ENCODE measurements at regions not wholly inside any gene's neighbourhood (a gene's known extent, or its start where the extent isn't known, plus 50 kb on each side); places are given as distances from the start of the nearest gene placed in this dataset.

DNA sequence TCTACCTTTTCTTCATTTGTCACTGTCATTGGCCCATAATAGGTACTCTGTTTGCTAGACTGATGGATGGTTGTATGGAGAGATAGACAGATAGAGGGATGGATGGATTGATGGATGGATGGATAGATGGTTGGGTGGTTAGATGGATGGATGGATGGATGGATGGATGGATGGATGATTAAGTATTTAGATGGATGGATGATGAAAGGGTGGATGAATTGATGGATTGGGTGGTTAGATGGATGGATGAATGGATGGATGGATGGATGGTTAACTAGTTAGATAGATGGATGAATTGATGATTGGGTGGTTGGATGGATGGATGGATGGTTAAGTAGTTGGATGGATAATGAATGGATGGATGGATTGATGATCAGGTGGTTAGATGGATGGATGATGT, 334.7 kb upstream of the AUTS2 start:
- TF ChIP-seq, protein P1, sequence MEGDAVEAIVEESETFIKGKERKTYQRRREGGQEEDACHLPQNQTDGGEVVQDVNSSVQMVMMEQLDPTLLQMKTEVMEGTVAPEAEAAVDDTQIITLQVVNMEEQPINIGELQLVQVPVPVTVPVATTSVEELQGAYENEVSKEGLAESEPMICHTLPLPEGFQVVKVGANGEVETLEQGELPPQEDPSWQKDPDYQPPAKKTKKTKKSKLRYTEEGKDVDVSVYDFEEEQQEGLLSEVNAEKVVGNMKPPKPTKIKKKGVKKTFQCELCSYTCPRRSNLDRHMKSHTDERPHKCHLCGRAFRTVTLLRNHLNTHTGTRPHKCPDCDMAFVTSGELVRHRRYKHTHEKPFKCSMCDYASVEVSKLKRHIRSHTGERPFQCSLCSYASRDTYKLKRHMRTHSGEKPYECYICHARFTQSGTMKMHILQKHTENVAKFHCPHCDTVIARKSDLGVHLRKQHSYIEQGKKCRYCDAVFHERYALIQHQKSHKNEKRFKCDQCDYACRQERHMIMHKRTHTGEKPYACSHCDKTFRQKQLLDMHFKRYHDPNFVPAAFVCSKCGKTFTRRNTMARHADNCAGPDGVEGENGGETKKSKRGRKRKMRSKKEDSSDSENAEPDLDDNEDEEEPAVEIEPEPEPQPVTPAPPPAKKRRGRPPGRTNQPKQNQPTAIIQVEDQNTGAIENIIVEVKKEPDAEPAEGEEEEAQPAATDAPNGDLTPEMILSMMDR (IDR thresholded peaks at IDR 0.05; ENCODE audit: low read depth, low read length) = no peak
- no peak for DNase-seq (ENCODE audit: extremely low read depth, low read depth)

DNA sequence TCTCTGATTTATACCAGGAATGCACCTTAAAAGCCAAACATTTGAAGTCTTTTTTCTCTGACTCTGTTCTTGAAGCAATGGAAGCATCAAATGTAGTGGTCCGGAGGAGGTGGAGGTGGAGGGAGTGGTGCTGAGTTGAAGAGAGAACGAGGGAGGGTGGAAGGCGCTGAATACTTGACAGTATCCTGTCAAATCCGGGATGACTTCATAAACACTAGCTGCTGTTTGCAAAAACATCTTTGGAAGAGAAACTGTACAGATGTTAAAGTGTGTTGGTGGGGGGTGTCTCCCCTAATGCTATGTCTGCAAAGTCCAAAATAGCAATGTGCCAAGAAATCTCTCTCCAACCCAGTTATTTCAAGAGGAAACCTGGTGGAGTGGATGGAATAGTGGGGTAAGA, 328.5 kb upstream of the AUTS2 start:
- TF ChIP-seq, protein P1 (IDR thresholded peaks at IDR 0.05; ENCODE audit: low read depth, low read length) = no peak
- no peak for DNase-seq (ENCODE audit: extremely low read depth, low read depth)

DNA sequence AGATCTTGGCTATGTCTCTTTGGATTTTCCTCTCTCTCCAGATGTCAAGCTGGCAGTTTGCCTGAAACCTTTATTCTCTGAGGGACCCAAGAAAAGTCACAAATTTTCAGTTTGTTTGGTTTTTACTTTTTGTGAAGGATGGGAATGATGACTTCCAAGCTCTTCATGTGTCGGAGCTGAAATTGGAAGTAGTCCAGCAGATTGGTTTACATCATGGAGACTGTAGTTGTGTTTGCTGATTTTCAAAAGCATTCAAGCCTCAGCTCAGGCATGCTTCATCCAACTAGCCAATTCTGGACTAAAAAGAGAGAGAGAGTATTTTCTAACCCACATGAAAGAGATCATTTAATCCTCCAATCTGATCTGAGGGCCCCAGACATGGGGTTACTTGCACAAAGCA, 326.2 kb upstream of the AUTS2 start:
- TF ChIP-seq, protein P1 (IDR thresholded peaks at IDR 0.05; ENCODE audit: low read depth, low read length) = no peak

DNA sequence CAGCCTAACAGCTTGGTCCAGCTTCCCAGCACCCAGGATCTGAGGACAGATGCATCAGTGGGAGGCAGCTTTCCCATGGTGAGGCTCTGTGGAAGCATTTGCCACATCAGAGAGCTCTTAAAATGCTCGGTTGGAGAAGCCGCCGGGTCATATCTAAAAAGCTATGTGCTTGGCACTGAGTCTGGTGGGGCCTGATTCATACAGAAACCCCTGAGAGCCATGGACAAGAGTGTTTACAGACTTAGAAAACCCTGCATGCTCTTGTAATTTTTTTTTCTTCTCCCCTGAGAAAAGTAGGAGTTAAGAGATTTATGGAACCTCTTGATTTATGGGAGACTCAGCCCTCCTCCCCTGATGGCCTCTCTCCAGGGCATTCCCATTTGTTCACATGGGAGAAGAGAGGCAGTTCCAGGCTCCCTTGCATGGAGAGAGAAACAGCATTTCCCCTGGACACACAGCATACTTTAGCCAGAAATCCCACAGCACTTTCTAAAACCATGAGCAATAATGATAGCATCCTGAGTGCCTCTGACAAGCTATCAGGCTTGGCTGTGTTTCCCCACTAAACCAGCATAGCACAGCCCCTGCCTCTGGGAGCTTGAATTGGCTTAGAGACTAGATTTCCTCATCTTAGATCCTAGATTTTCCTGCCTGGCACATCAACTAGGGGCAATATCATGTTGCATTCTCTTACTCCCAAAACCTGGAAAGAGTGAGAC, 322.1 kb upstream of the AUTS2 start:
- TF ChIP-seq, protein P1 (IDR thresholded peaks at IDR 0.05; ENCODE audit: low read depth, low read length) = no peak
- DNase-seq (ENCODE audit: extremely low read depth, low read depth) = no peak

More for the DNA sequence above, 326.2 kb upstream of the AUTS2 start:
- DNase-seq (ENCODE audit: extremely low read depth, low read depth) = no peak

DNA sequence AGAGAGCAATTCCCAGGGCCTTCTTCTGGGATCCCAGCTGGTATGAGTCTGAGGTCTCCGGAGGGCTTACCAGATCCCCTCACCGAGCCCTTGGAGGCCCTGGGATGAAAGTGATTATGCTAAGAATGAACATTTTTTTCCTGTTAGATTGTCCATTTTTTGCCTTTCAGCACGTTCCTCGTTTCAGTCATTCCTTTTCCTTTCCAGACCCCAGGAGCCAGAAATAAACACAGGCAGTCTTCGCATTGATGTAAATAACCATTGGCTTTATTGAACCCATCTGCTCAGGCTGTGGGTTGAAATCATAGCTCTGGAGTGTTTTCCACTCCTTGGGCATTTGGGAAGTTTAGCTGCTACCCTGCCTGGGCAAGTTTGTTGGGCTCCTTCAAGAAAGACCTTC, 320.9 kb upstream of the AUTS2 start:
- no peak for DNase-seq (ENCODE audit: extremely low read depth, low read depth)
- TF ChIP-seq, protein P1 (IDR thresholded peaks at IDR 0.05; ENCODE audit: low read depth, low read length) = no peak

DNA sequence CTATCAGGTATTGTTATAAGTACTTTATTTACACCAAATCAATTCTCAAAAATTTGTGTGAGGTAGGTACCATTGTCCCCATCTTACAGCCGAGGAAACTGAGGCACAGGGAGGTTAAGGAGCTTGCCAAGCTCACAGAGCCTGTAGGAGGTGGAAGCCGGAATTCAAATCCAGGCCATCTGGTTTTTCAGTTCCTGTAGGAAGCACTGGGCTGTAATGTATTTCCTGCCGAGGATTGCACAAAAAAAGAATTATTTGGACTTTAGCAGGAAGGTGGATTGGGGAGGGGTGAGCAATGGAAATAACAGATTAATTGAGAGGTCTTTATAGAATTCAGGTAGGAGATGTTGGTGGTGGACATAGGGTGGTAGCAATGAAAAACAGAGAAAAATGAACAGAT, 315.3 kb upstream of the AUTS2 start:
- TF ChIP-seq, protein P1 (IDR thresholded peaks at IDR 0.05; ENCODE audit: low read depth, low read length) = no peak
- no peak for DNase-seq (ENCODE audit: extremely low read depth, low read depth)

DNA sequence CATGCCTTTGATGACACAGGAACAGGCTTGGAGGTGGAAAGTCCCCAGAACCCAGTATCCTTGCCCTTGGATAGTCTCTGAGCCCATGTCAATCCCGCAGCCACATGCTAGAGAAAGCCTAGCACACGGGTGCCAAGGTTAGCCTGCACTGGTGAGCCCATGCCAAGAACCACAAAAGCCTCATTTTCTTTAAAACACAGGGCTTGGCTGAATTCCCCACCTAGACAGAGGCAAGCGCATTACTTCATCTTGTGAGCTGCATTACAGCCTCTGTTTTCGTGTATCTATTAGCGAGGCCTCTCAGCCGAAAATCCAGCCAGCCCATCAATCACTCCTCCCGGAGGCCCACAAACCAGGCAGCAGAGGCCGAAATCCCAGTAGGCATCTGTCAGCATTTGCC, 314.9 kb upstream of the AUTS2 start:
- no peak for DNase-seq (ENCODE audit: extremely low read depth, low read depth)
- TF ChIP-seq, protein P1 (IDR thresholded peaks at IDR 0.05; ENCODE audit: low read depth, low read length) = no peak

Measured in AG09319 (cell line).